Liver (tissue), 8 donors: ENCODE measurements at regions not wholly inside any gene's neighbourhood (a gene's known extent, or its start where the extent isn't known, plus 50 kb on each side); places are given as distances from the start of the nearest gene placed in this dataset.

Source experiments
- DNase-seq: peaks from one replicate; pipeline ENCODE4 v3.0.0-alpha.2; 2017; ENCODE audit warnings: low spot score
- H3K27ac ChIP-seq, 2 donors: one replicate each; pipeline ENCODE4 v1.7.0; 2013; ENCODE audit warnings: inconsistent platforms in 2 of 2, low read length in 2 of 2, control low read depth in 1 of 2, low read depth in 1 of 2, mild to moderate bottlenecking in 1 of 2
- H3K27me3 ChIP-seq, 4 donors: one replicate each; pipeline versions ENCODE4 v1.6.1 to v1.7.0; 2013; ENCODE audit warnings: low read length in 3 of 4, inconsistent platforms in 1 of 4, mild to moderate bottlenecking in 1 of 4, moderate library complexity in 1 of 4; ENCODE audit not compliant: control insufficient read depth in 4 of 4, insufficient read depth in 4 of 4
- H3K36me3 ChIP-seq, 4 donors: one replicate each; pipeline versions ENCODE4 v1.6.1 to v1.7.0; 2013; ENCODE audit warnings: low read length in 3 of 4, mild to moderate bottlenecking in 3 of 4, low read depth in 1 of 4, moderate library complexity in 1 of 4; ENCODE audit not compliant: control insufficient read depth in 4 of 4, insufficient read depth in 3 of 4
- H3K4me1 ChIP-seq, 4 donors: one replicate each; pipeline versions ENCODE4 v1.6.1 to v1.7.0; 2013; ENCODE audit warnings: low read length in 3 of 4, mild to moderate bottlenecking in 3 of 4, moderate library complexity in 1 of 4; ENCODE audit not compliant: control insufficient read depth in 4 of 4, insufficient read depth in 4 of 4
- H3K4me3 ChIP-seq, 3 donors: one replicate each; pipeline versions ENCODE4 v1.6.1 to v1.7.0; 2013; ENCODE audit warnings: low read length in 3 of 3, control low read depth in 1 of 3, low read depth in 1 of 3, mild to moderate bottlenecking in 1 of 3
- H3K9ac ChIP-seq, 2 donors: one replicate each; pipeline ENCODE4 v1.7.0; 2013; ENCODE audit warnings: low read length in 2 of 2, mild to moderate bottlenecking in 2 of 2, moderate library complexity in 2 of 2, control low read depth in 1 of 2, low read depth in 1 of 2
- H3K9me3 ChIP-seq, 4 donors: one replicate each; pipeline versions ENCODE4 v1.6.1 to v1.7.0; 2013; ENCODE audit warnings: low read length in 3 of 4; ENCODE audit not compliant: control insufficient read depth in 4 of 4
- EGR1 ChIP-seq, 2 donors: IDR thresholded peaks; 2 replicates each; pipeline ENCODE4 v1.6.1; 2016 to 2018; ENCODE audit warnings: antibody characterized with exemption in 2 of 2, low read depth in 2 of 2
- FOXA1 ChIP-seq: IDR thresholded peaks from 2 replicates; pipeline ENCODE4 v1.6.1; 2016; ENCODE audit warnings: antibody characterized with exemption
- GABPA ChIP-seq, 2 donors: IDR thresholded peaks in 1 of 2; conservative IDR thresholded peaks in 1 of 2; 2 replicates each; pipeline ENCODE4 v1.6.1; 2016; ENCODE audit warnings: antibody characterized with exemption in 2 of 2, mild to moderate bottlenecking in 1 of 2, moderate library complexity in 1 of 2
- HNF4A ChIP-seq, 2 donors: conservative IDR thresholded peaks; 2 replicates each; pipeline ENCODE4 v1.6.1; 2016; ENCODE audit warnings: antibody characterized with exemption in 2 of 2, mild to moderate bottlenecking in 2 of 2
- HNF4G ChIP-seq: IDR thresholded peaks from 2 replicates; pipeline ENCODE4 v1.6.1; 2016; ENCODE audit warnings: antibody characterized with exemption
- JUND ChIP-seq, 2 donors: IDR thresholded peaks; 2 replicates each; pipeline ENCODE4 v1.6.1; 2016; ENCODE audit warnings: antibody characterized with exemption in 2 of 2
- NR2F2 ChIP-seq: IDR thresholded peaks from 2 replicates; pipeline ENCODE4 v1.6.1; 2016; ENCODE audit warnings: antibody characterized with exemption
- RAD21 ChIP-seq, 2 donors: IDR thresholded peaks; 2 replicates each; pipeline ENCODE4 v1.6.1; 2016; ENCODE audit warnings: antibody characterized with exemption in 2 of 2, mild to moderate bottlenecking in 2 of 2
- RXRA ChIP-seq, 2 donors: IDR thresholded peaks; 2 replicates each; pipeline ENCODE4 v1.6.1; 2017 to 2018; ENCODE audit warnings: antibody characterized with exemption in 2 of 2, mild to moderate bottlenecking in 1 of 2
- SP1 ChIP-seq: IDR thresholded peaks from 2 replicates; pipeline ENCODE4 v1.6.1; 2018; ENCODE audit warnings: antibody characterized with exemption, mild to moderate bottlenecking
- TAF1 ChIP-seq: conservative IDR thresholded peaks from 2 replicates; pipeline ENCODE4 v1.6.1; 2016; ENCODE audit warnings: antibody characterized with exemption, mild to moderate bottlenecking
- YY1 ChIP-seq: IDR thresholded peaks from 2 replicates; pipeline ENCODE4 v1.6.1; 2016; ENCODE audit warnings: antibody characterized with exemption, mild to moderate bottlenecking
- WGBS: extraction: QIAGEN DNeasy Blood & Tissue Kit; methylation state at CpG from one replicate; pipeline ENCODE4 v1.1.7; 2013; 5-methylcytosine and 5-hydroxymethylcytosine counted together
- TF ChIP-seq, protein P1 (sequence below): IDR thresholded peaks from 2 replicates; pipeline ENCODE4 v1.6.1; 2016; ENCODE audit warnings: antibody characterized with exemption, mild to moderate bottlenecking
- TF ChIP-seq, protein P2 (sequence below): IDR thresholded peaks from 2 replicates; pipeline ENCODE4 v1.6.1; 2016; ENCODE audit warnings: antibody characterized with exemption
- TF ChIP-seq, protein P3 (sequence below): fragments of 150-350 bp; IDR thresholded peaks from 2 replicates; pipeline ENCODE4 v1.5.1; 2017; ENCODE audit warnings: improper control_type of control experiment, low read depth, low read length; ENCODE audit not compliant: missing input control
- donor health status: healthy.
- donor health status: healthy.
- donor health status: healthy.
- donor health status: healthy.
- donor health status: healthy.

DNA sequence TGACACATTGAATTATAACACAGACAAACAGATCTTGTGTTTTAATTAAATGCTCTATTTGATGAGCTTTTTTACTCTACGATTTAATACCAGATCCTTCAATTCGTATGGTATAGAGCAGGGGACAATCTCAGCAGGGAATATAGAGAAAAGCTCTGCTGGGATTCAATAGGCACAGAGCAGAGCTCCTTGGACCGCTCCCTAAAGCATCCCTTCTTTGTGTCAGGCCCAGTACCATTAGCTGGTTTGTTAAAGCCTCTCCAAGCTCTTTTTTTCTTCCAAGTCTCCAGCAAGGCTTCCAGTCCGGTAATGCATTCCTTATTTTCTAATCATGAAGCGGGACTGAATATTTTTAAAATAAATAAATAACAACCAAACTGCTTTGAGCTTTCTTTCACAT lies 466.0 kb downstream of the NR4A2 start:
- no peaks in the 10 kb centered on the region for H3K27me3 ChIP-seq
- H3K4me3 ChIP-seq: no peak overlapping the region
- H3K9me3 ChIP-seq: no peaks in the 10 kb centered on the region
- no peaks in the 10 kb centered on the region for H3K4me1 ChIP-seq
- no peaks in the 10 kb centered on the region for H3K36me3 ChIP-seq
- WGBS: 80% methylated on average over 5 of the region's 5 CpGs
- H3K9ac ChIP-seq: no peak overlapping the region
- no peak overlapping the region for H3K27ac ChIP-seq
- TF ChIP-seq JUND (IDR thresholded peaks at IDR 0.05) (no peak), EGR1 (IDR thresholded peaks at IDR 0.05; ENCODE audit: low read depth in 2 of 2) (no peak), TAF1 (no peak), YY1 (no peak), HNF4G (no peak), NR2F2 (no peak), RXRA (IDR thresholded peaks at IDR 0.05) (no peak), FOXA1 (no peak), SP1 (no peak), HNF4A (conservative IDR thresholded peaks at IDR 0.05) (no peak)
- TF ChIP-seq, protein P1, sequence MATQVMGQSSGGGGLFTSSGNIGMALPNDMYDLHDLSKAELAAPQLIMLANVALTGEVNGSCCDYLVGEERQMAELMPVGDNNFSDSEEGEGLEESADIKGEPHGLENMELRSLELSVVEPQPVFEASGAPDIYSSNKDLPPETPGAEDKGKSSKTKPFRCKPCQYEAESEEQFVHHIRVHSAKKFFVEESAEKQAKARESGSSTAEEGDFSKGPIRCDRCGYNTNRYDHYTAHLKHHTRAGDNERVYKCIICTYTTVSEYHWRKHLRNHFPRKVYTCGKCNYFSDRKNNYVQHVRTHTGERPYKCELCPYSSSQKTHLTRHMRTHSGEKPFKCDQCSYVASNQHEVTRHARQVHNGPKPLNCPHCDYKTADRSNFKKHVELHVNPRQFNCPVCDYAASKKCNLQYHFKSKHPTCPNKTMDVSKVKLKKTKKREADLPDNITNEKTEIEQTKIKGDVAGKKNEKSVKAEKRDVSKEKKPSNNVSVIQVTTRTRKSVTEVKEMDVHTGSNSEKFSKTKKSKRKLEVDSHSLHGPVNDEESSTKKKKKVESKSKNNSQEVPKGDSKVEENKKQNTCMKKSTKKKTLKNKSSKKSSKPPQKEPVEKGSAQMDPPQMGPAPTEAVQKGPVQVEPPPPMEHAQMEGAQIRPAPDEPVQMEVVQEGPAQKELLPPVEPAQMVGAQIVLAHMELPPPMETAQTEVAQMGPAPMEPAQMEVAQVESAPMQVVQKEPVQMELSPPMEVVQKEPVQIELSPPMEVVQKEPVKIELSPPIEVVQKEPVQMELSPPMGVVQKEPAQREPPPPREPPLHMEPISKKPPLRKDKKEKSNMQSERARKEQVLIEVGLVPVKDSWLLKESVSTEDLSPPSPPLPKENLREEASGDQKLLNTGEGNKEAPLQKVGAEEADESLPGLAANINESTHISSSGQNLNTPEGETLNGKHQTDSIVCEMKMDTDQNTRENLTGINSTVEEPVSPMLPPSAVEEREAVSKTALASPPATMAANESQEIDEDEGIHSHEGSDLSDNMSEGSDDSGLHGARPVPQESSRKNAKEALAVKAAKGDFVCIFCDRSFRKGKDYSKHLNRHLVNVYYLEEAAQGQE: no peak
- no peak for DNase-seq

DNA sequence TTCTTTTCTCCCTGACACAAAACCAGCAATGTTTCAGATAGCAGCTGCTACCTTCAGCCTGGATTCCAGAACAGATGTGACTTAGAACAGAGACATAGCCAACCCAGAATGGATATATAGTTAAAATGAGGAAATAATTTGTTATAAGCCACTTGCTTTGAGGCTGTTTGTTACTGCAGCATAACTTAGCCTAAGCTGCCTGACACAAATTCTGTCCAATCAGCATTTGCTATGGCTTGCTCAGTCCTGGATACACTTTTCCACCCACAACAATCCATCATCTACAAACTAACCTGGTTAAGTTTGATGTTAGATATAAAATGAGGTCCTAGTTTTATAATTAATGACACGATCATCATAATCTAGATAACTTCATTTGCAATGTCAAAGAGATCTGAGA lies 480.4 kb downstream of the NR4A2 start:
- no peaks in the 10 kb centered on the region for H3K4me1 ChIP-seq
- no peak for DNase-seq
- 81% methylated on average over 1 of the region's 1 CpG for WGBS
- TF ChIP-seq, protein P2, sequence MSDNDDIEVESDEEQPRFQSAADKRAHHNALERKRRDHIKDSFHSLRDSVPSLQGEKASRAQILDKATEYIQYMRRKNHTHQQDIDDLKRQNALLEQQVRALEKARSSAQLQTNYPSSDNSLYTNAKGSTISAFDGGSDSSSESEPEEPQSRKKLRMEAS: no peak
- no peak for TF ChIP-seq SP1
- TF ChIP-seq, protein P1: no peak
- H3K36me3 ChIP-seq: no peaks in the 10 kb centered on the region
- no peak overlapping the region for H3K4me3 ChIP-seq
- H3K27me3 ChIP-seq: peaks cover 0 to 4% (median 0%) of the 10 kb centered on the region in 4 donors
- H3K27ac ChIP-seq: no peak overlapping the region
- H3K9ac ChIP-seq: no peak overlapping the region
- H3K9me3 ChIP-seq: no peaks in the 10 kb centered on the region

DNA sequence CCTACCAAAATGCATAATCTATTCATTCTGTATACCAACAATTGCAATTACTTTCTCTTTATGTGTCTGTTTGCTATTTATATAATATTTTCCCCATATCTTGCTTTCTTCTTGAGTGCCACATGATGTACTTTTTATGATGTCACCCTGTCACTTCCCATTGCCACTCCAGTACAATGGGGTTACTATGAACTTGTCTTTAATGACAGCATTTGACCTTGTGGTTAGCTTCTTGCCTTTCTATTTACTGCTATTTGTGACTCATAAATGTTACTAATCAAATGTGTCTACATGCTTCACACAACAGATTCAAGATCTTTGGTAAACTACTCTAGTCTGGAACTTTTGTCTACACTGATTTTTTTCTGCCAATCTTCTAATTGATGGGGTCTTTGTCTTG lies 486.3 kb downstream of the NR4A2 start:
- no peak for DNase-seq
- H3K4me1 ChIP-seq: no peaks in the 10 kb centered on the region
- H3K27me3 ChIP-seq: no peaks in the 10 kb centered on the region
- H3K9me3 ChIP-seq: no peaks in the 10 kb centered on the region
- no peaks in the 10 kb centered on the region for H3K36me3 ChIP-seq
- H3K9ac ChIP-seq: no peak overlapping the region
- H3K27ac ChIP-seq: no peak overlapping the region
- no peak overlapping the region for H3K4me3 ChIP-seq
- TF ChIP-seq, protein P3, sequence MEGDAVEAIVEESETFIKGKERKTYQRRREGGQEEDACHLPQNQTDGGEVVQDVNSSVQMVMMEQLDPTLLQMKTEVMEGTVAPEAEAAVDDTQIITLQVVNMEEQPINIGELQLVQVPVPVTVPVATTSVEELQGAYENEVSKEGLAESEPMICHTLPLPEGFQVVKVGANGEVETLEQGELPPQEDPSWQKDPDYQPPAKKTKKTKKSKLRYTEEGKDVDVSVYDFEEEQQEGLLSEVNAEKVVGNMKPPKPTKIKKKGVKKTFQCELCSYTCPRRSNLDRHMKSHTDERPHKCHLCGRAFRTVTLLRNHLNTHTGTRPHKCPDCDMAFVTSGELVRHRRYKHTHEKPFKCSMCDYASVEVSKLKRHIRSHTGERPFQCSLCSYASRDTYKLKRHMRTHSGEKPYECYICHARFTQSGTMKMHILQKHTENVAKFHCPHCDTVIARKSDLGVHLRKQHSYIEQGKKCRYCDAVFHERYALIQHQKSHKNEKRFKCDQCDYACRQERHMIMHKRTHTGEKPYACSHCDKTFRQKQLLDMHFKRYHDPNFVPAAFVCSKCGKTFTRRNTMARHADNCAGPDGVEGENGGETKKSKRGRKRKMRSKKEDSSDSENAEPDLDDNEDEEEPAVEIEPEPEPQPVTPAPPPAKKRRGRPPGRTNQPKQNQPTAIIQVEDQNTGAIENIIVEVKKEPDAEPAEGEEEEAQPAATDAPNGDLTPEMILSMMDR: no peak
- TF ChIP-seq, protein P2: no peak
- TF ChIP-seq, protein P1: no peak
- TF ChIP-seq FOXA1: no peak
- TF ChIP-seq RAD21 (IDR thresholded peaks at IDR 0.05): no peak
- no peak for TF ChIP-seq EGR1 (IDR thresholded peaks at IDR 0.05; ENCODE audit: low read depth in 2 of 2)
- no peak for TF ChIP-seq GABPA (IDR thresholded peaks at IDR 0.05 in 1 of 2, conservative IDR thresholded peaks at IDR 0.05 in 1 of 2)
- TF ChIP-seq RXRA (IDR thresholded peaks at IDR 0.05): no peak
- no peak for TF ChIP-seq HNF4G
- no peak for TF ChIP-seq JUND (IDR thresholded peaks at IDR 0.05)
- TF ChIP-seq TAF1: no peak
